Sigmoid colon (tissue), 6 donors: ENCODE measurements at regions not wholly inside any gene's neighbourhood (a gene's known extent, or its start where the extent isn't known, plus 50 kb on each side); places are given as distances from the start of the nearest gene placed in this dataset.

Source experiments
- DNase-seq: peaks from one replicate; pipeline ENCODE4 v3.0.0-alpha.2; 2019
- H3K27ac ChIP-seq, 4 donors: fragments of 200-600 bp; sonication (generic); one replicate each; pipeline ENCODE4 v1.5.1; 2016 to 2019; ENCODE audit warnings: mild to moderate bottlenecking in 1 of 4
- H3K27me3 ChIP-seq, 3 donors: fragments of 200-600 bp; sonication (generic); one replicate each; pipeline ENCODE4 v1.5.1; 2019; ENCODE audit warnings: mild to moderate bottlenecking in 1 of 3
- H3K36me3 ChIP-seq, 4 donors: fragments of 200-600 bp; sonication (generic); one replicate each; pipeline ENCODE4 v1.5.1; 2016 to 2019
- H3K4me1 ChIP-seq, 4 donors: fragments of 200-600 bp; sonication (generic); one replicate each; pipeline ENCODE4 v1.5.1; 2017 to 2019
- H3K4me3 ChIP-seq, 4 donors: fragments of 200-600 bp; sonication (generic); one replicate each; pipeline ENCODE4 v1.5.1; 2017 to 2019; ENCODE audit warnings: mild to moderate bottlenecking in 2 of 4, moderate library complexity in 1 of 4
- H3K9me3 ChIP-seq, 4 donors: fragments of 200-600 bp in 3 of 4; sonication (generic) in 3 of 4; one replicate each; pipeline versions ENCODE4 v1.5.1 to v1.6.1; 2013 to 2019
- CTCF ChIP-seq, 4 experiments: fragments of 450-650 bp in 3 of 4; fragments of 200-600 bp in 1 of 4; IDR thresholded peaks; one replicate each; pipeline ENCODE4 v1.5.1; 2016 to 2019; ENCODE audit warnings: antibody characterized with exemption in 4 of 4, mild to moderate bottlenecking in 3 of 4, moderate library complexity in 2 of 4
- EP300 ChIP-seq, 4 donors: sonication (generic); formaldehyde crosslinking; IDR thresholded peaks; one replicate each; pipeline ENCODE4 v1.6.1; 2017; ENCODE audit warnings: antibody characterized with exemption in 4 of 4
- POLR2A ChIP-seq, 2 donors: fragments of 450-650 bp; IDR thresholded peaks; one replicate each; pipeline ENCODE4 v1.6.1; 2016; ENCODE audit warnings: antibody characterized with exemption in 2 of 2, mild to moderate bottlenecking in 2 of 2, moderate library complexity in 2 of 2
- POLR2AphosphoS5 ChIP-seq, 4 donors: sonication (generic); formaldehyde crosslinking; IDR thresholded peaks; one replicate each; pipeline ENCODE4 v1.6.1; 2017; ENCODE audit warnings: antibody characterized with exemption in 4 of 4
- WGBS, 2 donors: extraction: QIAGEN DNeasy Blood & Tissue Kit; methylation state at CpG; one replicate each; pipeline ENCODE4 v1.1.7; 2013; 5-methylcytosine and 5-hydroxymethylcytosine counted together
- intact Hi-C: fragments of 100-400 bp; cut with DNase I; formaldehyde crosslinking; loops from one replicate; pipeline ENCODE4 v1.15.1; 2023
- donor health status: healthy with polysubstance abuse.
- donor health status: healthy.

GRCh38 chr4:96599752-96600151, 759.9 kb downstream of the PDHA2 start:
- H3K27ac ChIP-seq, result no peak overlapping the region
- WGBS, 2 donors, result 84 to 85% methylated on average over 4 of the region's 4 CpGs
- no peaks in the 10 kb centered on the region for H3K9me3 ChIP-seq
- no peak for DNase-seq
- no peak overlapping the region for H3K4me3 ChIP-seq
- TF ChIP-seq POLR2A (IDR thresholded peaks at IDR 0.05) (no peak), POLR2AphosphoS5 (IDR thresholded peaks at IDR 0.05) (no peak), CTCF (IDR thresholded peaks at IDR 0.05) (no peak)
- intact Hi-C loops, result no loop called here
- no peaks in the 10 kb centered on the region for H3K36me3 ChIP-seq
- no peaks in the 10 kb centered on the region for H3K27me3 ChIP-seq
- no peaks in the 10 kb centered on the region for H3K4me1 ChIP-seq

- no peak for DNase-seq
- no peak overlapping the region for H3K27ac ChIP-seq
- intact Hi-C loops, result no loop called here
- no peaks in the 10 kb centered on the region for H3K36me3 ChIP-seq
- no peak for TF ChIP-seq CTCF (IDR thresholded peaks at IDR 0.05)
- TF ChIP-seq EP300 (IDR thresholded peaks at IDR 0.05), result no peak
- TF ChIP-seq POLR2AphosphoS5 (IDR thresholded peaks at IDR 0.05), result no peak
- TF ChIP-seq POLR2A (IDR thresholded peaks at IDR 0.05), result no peak
- no peaks in the 10 kb centered on the region for H3K9me3 ChIP-seq
- H3K4me1 ChIP-seq, result no peaks in the 10 kb centered on the region
- WGBS, 2 donors, result 61 to 77% methylated on average over 3 of the region's 3 CpGs
- no peak overlapping the region for H3K4me3 ChIP-seq
- no peaks in the 10 kb centered on the region for H3K27me3 ChIP-seq
These were observed 762.8 kb downstream of the PDHA2 start for GRCh38 chr4:96602661-96603060.

- H3K4me3 ChIP-seq, result no peak overlapping the region
- intact Hi-C loops, result no loop called here
- no peaks in the 10 kb centered on the region for H3K36me3 ChIP-seq
- H3K4me1 ChIP-seq, result no peaks in the 10 kb centered on the region
- no peak overlapping the region for H3K27ac ChIP-seq
- DNase-seq, result no peak
- TF ChIP-seq EP300 (IDR thresholded peaks at IDR 0.05), result no peak
- no peak for TF ChIP-seq CTCF (IDR thresholded peaks at IDR 0.05)
- no peak for TF ChIP-seq POLR2AphosphoS5 (IDR thresholded peaks at IDR 0.05)
- no peak for TF ChIP-seq POLR2A (IDR thresholded peaks at IDR 0.05)
- no peaks in the 10 kb centered on the region for H3K27me3 ChIP-seq
- no peaks in the 10 kb centered on the region for H3K9me3 ChIP-seq
- 46 to 53% methylated on average over 3 of the region's 3 CpGs for WGBS, 2 donors
These were observed 763.7 kb downstream of the PDHA2 start for GRCh38 chr4:96603641-96604040.

- H3K4me1 ChIP-seq, result no peaks in the 10 kb centered on the region
- H3K9me3 ChIP-seq, result no peaks in the 10 kb centered on the region
- H3K27me3 ChIP-seq, result no peaks in the 10 kb centered on the region
These were observed 766.6 kb downstream of the PDHA2 start for GRCh38 chr4:96606451-96606850.

GRCh38 chr4:96626023-96626422, 786.1 kb downstream of the PDHA2 start:
- no peaks in the 10 kb centered on the region for H3K36me3 ChIP-seq
- DNase-seq, result no peak
- WGBS, 2 donors, result 89 to 92% methylated on average over 3 of the region's 3 CpGs
- H3K4me1 ChIP-seq, result no peaks in the 10 kb centered on the region
- no peak overlapping the region for H3K4me3 ChIP-seq
- no peak overlapping the region for H3K27ac ChIP-seq
- intact Hi-C loops, result no loop called here
- TF ChIP-seq POLR2A (IDR thresholded peaks at IDR 0.05) (no peak), EP300 (IDR thresholded peaks at IDR 0.05) (no peak), POLR2AphosphoS5 (IDR thresholded peaks at IDR 0.05) (no peak), CTCF (IDR thresholded peaks at IDR 0.05) (no peak)
- H3K27me3 ChIP-seq, result no peaks in the 10 kb centered on the region
- no peaks in the 10 kb centered on the region for H3K9me3 ChIP-seq

More at GRCh38 chr4:96606451-96606850, 766.6 kb downstream of the PDHA2 start:
- Histone ChIP-seq H3K27ac (no peak overlapping the region), H3K36me3 (no peaks in the 10 kb centered on the region), H3K4me3 (no peak overlapping the region)
- no peak for DNase-seq
- intact Hi-C loops, result no loop called here
- TF ChIP-seq EP300 (IDR thresholded peaks at IDR 0.05), result no peak
- TF ChIP-seq POLR2A (IDR thresholded peaks at IDR 0.05), result no peak
- no peak for TF ChIP-seq POLR2AphosphoS5 (IDR thresholded peaks at IDR 0.05)
